A549 (cell line): ENCODE measurements at regions not wholly inside any gene's neighbourhood (a gene's known extent, or its start where the extent isn't known, plus 50 kb on each side); places are given as distances from the start of the nearest gene placed in this dataset.

Source experiments
- JUN ChIP-seq, 2 experiments: fragments of >200 bp; sonication (Bioruptor Twin); formaldehyde crosslinking; IDR thresholded peaks; 2 replicates in 1 of 2; 3 replicates in 1 of 2; pipeline ENCODE4 v1.6.1; 2016 to 2017
- KDM5A ChIP-seq: fragments of 200-600 bp; sonication (generic); IDR thresholded peaks from 2 replicates; pipeline ENCODE4 v1.6.1; 2016; ENCODE audit warnings: antibody characterized with exemption, mild to moderate bottlenecking
- NPAS2 ChIP-seq: fragments of 250-450 bp; sonication (Bioruptor Pico); IDR thresholded peaks from 2 replicates; pipeline ENCODE4 v1.8.0; 2022; ENCODE audit warnings: mild to moderate bottlenecking, moderate library complexity, borderline replicate concordance
- RFX5 ChIP-seq: fragments of 450-650 bp; IDR thresholded peaks from 2 replicates; pipeline ENCODE4 v1.7.1; 2014; ENCODE audit warnings: antibody characterized with exemption, mild to moderate bottlenecking, moderate library complexity
- TF ChIP-seq, protein P1 (sequence below): fragments of >200 bp; sonication (Bioruptor Twin); formaldehyde crosslinking; IDR thresholded peaks from 3 replicates; pipeline ENCODE4 v1.5.1; 2016
- TF ChIP-seq, protein P2 (sequence below): fragments of 450-650 bp; IDR thresholded peaks from 2 replicates; pipeline ENCODE4 v1.6.1; 2014; ENCODE audit warnings: antibody characterized with exemption
- TF ChIP-seq, protein P3 (sequence below): IDR thresholded peaks from 2 replicates; pipeline ENCODE4 v1.6.1; 2012

- TF ChIP-seq JUN (IDR thresholded peaks at IDR 0.05) = no peak
- TF ChIP-seq, protein P1, sequence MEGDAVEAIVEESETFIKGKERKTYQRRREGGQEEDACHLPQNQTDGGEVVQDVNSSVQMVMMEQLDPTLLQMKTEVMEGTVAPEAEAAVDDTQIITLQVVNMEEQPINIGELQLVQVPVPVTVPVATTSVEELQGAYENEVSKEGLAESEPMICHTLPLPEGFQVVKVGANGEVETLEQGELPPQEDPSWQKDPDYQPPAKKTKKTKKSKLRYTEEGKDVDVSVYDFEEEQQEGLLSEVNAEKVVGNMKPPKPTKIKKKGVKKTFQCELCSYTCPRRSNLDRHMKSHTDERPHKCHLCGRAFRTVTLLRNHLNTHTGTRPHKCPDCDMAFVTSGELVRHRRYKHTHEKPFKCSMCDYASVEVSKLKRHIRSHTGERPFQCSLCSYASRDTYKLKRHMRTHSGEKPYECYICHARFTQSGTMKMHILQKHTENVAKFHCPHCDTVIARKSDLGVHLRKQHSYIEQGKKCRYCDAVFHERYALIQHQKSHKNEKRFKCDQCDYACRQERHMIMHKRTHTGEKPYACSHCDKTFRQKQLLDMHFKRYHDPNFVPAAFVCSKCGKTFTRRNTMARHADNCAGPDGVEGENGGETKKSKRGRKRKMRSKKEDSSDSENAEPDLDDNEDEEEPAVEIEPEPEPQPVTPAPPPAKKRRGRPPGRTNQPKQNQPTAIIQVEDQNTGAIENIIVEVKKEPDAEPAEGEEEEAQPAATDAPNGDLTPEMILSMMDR = no peak
- TF ChIP-seq, protein P2, sequence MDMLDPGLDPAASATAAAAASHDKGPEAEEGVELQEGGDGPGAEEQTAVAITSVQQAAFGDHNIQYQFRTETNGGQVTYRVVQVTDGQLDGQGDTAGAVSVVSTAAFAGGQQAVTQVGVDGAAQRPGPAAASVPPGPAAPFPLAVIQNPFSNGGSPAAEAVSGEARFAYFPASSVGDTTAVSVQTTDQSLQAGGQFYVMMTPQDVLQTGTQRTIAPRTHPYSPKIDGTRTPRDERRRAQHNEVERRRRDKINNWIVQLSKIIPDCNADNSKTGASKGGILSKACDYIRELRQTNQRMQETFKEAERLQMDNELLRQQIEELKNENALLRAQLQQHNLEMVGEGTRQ = no peak
- no peak for TF ChIP-seq KDM5A
- no peak for TF ChIP-seq RFX5
- TF ChIP-seq, protein P3, sequence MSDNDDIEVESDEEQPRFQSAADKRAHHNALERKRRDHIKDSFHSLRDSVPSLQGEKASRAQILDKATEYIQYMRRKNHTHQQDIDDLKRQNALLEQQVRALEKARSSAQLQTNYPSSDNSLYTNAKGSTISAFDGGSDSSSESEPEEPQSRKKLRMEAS = no peak
- TF ChIP-seq NPAS2 (CRISPR knock-in tag) = no peak
These were observed 129.2 kb upstream of the MAOA start for GRCh38 chrX:43526878-43527277.
